ENCODE measurements at regions not wholly inside any gene's neighbourhood (a gene's known extent, or its start where the extent isn't known, plus 50 kb on each side); places are given as distances from the start of the nearest gene placed in this dataset.

DNA sequence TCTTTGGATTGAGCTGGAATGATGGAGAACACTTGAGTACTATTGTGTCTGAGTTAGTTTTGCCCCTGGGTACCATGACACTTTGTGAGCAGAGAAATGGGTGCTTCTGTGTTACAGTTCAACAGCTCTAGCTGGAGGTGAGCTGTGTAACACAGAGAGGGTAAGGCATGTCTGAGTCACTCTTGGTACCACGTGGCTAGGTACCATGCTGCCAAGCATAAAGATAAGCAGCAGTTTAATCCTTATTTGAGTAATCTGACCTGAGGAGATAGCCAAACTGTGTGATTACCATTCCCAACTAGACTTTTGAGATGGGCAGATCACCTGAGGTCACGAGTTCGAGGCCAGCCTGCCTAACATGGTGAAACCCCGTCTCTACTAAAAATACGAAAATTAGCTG lies 122.0 kb downstream of the OLFM4 start:
- TF ChIP-seq, protein P1, sequence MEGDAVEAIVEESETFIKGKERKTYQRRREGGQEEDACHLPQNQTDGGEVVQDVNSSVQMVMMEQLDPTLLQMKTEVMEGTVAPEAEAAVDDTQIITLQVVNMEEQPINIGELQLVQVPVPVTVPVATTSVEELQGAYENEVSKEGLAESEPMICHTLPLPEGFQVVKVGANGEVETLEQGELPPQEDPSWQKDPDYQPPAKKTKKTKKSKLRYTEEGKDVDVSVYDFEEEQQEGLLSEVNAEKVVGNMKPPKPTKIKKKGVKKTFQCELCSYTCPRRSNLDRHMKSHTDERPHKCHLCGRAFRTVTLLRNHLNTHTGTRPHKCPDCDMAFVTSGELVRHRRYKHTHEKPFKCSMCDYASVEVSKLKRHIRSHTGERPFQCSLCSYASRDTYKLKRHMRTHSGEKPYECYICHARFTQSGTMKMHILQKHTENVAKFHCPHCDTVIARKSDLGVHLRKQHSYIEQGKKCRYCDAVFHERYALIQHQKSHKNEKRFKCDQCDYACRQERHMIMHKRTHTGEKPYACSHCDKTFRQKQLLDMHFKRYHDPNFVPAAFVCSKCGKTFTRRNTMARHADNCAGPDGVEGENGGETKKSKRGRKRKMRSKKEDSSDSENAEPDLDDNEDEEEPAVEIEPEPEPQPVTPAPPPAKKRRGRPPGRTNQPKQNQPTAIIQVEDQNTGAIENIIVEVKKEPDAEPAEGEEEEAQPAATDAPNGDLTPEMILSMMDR (conservative IDR thresholded peaks at IDR 0.05 in 1 of 2, IDR thresholded peaks at IDR 0.05 in 1 of 2; ENCODE audit: extremely low read depth in 1 of 2, insufficient read depth in 1 of 2, low read depth in 1 of 2, low read length in 2 of 2), result no peak
- no peak for TF ChIP-seq EZH2 (IDR thresholded peaks at IDR 0.05; ENCODE audit: borderline replicate concordance, low read length)
